Parathyroid adenoma (tissue), 2 donors: ENCODE measurements at regions not wholly inside any gene's neighbourhood (a gene's known extent, or its start where the extent isn't known, plus 50 kb on each side); places are given as distances from the start of the nearest gene placed in this dataset.

Experiments
- H2AFZ ChIP-seq: fragments of 300-600 bp; sonication (generic); one replicate; pipeline ENCODE4 v1.7.0; 2017; ENCODE audit warnings: antibody characterized with exemption, mild to moderate bottlenecking
- H3K27ac ChIP-seq: fragments of 300-600 bp; sonication (generic); one replicate; pipeline ENCODE4 v1.7.0; 2017
- H3K27me3 ChIP-seq: fragments of 300-600 bp; sonication (generic); one replicate; pipeline ENCODE4 v1.7.0; 2017; ENCODE audit warnings: low read length; ENCODE audit not compliant: control insufficient read depth, insufficient read depth
- H3K36me3 ChIP-seq: fragments of 300-600 bp; sonication (generic); one replicate; pipeline ENCODE4 v1.7.0; 2017; ENCODE audit warnings: low read length; ENCODE audit not compliant: control insufficient read depth, insufficient read depth
- H3K4me1 ChIP-seq: fragments of 300-600 bp; sonication (generic); one replicate; pipeline ENCODE4 v1.7.0; 2017; ENCODE audit warnings: control low read depth
- H3K4me2 ChIP-seq: fragments of 300-600 bp; sonication (generic); one replicate; pipeline ENCODE4 v1.7.0; 2017; ENCODE audit warnings: low read length
- H3K4me3 ChIP-seq: fragments of 300-600 bp; sonication (generic); one replicate; pipeline ENCODE4 v1.7.0; 2017; ENCODE audit warnings: low read depth, low read length
- H3K79me2 ChIP-seq: fragments of 300-600 bp; sonication (generic); one replicate; pipeline ENCODE4 v1.7.0; 2017; ENCODE audit warnings: control low read depth
- H3K9ac ChIP-seq: fragments of 300-600 bp; sonication (generic); one replicate; pipeline ENCODE4 v1.7.0; 2017; ENCODE audit warnings: mild to moderate bottlenecking
- H3K9me3 ChIP-seq: fragments of 300-600 bp; sonication (generic); one replicate; pipeline ENCODE4 v1.7.0; 2017; ENCODE audit warnings: low read length; ENCODE audit not compliant: control insufficient read depth
- TF ChIP-seq, protein P1 (sequence below): fragments of 300-600 bp; sonication (generic); IDR thresholded peaks from one replicate; pipeline ENCODE4 v1.7.0; 2017; ENCODE audit warnings: antibody characterized with exemption, mild to moderate bottlenecking
- donor health status: primary hyperparathyroidism.

DNA sequence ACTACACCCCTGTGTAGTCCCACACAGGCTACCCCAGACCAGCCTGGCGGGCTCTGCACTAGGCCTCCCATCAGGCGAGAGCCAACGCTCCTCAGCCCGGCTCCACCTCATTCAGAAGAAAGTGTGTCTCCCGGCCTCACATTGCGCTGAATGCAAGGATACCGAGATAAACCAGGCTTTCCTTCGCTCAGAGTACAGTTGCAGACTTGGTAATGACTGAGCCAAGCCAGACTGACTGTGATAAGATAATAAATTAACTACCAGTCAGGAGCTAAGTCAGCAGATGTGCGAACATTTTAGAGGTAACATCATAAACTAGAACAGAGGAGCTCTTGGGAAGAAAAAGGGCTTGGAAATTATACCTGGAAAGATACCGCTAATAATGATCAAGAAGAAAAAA is 397.6 kb downstream of the TRIML1 start:
- Histone ChIP-seq H3K4me2 (no peak overlapping the region), H3K27ac (no peak overlapping the region), H3K9me3 (no peaks in the 10 kb centered on the region), H3K27me3 (no peaks in the 10 kb centered on the region), H3K79me2 (no peaks in the 10 kb centered on the region), H3K9ac (no peak overlapping the region), H3K4me3 (no peak overlapping the region), H2AFZ (no peak overlapping the region), H3K36me3 (no peaks in the 10 kb centered on the region), H3K4me1 (no peaks in the 10 kb centered on the region)
- TF ChIP-seq, protein P1, sequence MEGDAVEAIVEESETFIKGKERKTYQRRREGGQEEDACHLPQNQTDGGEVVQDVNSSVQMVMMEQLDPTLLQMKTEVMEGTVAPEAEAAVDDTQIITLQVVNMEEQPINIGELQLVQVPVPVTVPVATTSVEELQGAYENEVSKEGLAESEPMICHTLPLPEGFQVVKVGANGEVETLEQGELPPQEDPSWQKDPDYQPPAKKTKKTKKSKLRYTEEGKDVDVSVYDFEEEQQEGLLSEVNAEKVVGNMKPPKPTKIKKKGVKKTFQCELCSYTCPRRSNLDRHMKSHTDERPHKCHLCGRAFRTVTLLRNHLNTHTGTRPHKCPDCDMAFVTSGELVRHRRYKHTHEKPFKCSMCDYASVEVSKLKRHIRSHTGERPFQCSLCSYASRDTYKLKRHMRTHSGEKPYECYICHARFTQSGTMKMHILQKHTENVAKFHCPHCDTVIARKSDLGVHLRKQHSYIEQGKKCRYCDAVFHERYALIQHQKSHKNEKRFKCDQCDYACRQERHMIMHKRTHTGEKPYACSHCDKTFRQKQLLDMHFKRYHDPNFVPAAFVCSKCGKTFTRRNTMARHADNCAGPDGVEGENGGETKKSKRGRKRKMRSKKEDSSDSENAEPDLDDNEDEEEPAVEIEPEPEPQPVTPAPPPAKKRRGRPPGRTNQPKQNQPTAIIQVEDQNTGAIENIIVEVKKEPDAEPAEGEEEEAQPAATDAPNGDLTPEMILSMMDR: no peak

DNA sequence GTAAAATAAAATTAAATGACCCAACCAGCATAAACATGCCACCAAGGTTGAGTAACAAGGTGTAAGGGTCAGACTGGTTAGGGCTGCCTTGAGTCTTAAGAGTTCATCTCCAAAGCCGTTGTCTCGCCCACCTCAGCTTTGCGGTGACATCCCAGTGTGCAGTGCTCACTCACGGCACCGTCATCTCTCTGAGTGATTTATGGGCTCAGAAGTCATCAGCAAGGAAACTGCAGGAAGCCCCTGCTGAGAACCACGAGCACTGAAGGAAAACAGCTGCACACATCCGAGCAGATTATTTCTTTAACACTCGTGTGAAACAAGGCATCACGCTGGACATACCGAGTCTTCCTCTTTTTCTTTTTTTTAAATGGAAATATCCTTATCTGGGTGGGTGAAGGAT is 411.1 kb downstream of the TRIML1 start:
- TF ChIP-seq, protein P1: no peak
- no peak overlapping the region for H3K4me3 ChIP-seq

DNA sequence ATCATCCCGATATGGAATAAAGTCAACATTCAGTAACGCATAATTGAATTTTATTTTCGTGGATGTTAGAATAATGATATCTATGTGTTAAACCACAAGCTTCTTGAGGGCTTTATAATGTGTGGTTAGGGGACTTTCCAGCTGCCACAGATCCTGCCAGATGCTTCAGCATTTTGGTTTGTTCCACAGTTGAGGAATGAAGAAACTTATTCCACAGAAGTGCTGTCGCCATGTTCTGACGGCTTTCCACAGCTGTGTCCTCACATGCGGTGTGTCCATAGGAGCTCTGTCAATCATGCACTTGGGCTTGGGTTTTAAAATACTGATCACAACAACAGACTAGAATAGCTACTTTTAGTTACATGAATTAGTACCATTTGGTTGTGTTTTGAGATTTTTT is 411.9 kb downstream of the TRIML1 start:
- Histone ChIP-seq H3K79me2 (no peaks in the 10 kb centered on the region), H2AFZ (no peak overlapping the region), H3K4me3 (no peak overlapping the region), H3K9me3 (no peaks in the 10 kb centered on the region), H3K4me2 (no peak overlapping the region), H3K4me1 (no peaks in the 10 kb centered on the region), H3K27ac (no peak overlapping the region), H3K27me3 (no peaks in the 10 kb centered on the region), H3K36me3 (no peaks in the 10 kb centered on the region), H3K9ac (no peak overlapping the region)
- TF ChIP-seq, protein P1: no peak

More for the DNA sequence above, 411.1 kb downstream of the TRIML1 start:
- Histone ChIP-seq H3K4me1 (no peaks in the 10 kb centered on the region), H3K27me3 (no peaks in the 10 kb centered on the region), H3K79me2 (no peaks in the 10 kb centered on the region), H3K36me3 (no peaks in the 10 kb centered on the region), H3K27ac (no peak overlapping the region), H2AFZ (no peak overlapping the region), H3K9ac (no peak overlapping the region), H3K4me2 (no peak overlapping the region), H3K9me3 (no peaks in the 10 kb centered on the region)

DNA sequence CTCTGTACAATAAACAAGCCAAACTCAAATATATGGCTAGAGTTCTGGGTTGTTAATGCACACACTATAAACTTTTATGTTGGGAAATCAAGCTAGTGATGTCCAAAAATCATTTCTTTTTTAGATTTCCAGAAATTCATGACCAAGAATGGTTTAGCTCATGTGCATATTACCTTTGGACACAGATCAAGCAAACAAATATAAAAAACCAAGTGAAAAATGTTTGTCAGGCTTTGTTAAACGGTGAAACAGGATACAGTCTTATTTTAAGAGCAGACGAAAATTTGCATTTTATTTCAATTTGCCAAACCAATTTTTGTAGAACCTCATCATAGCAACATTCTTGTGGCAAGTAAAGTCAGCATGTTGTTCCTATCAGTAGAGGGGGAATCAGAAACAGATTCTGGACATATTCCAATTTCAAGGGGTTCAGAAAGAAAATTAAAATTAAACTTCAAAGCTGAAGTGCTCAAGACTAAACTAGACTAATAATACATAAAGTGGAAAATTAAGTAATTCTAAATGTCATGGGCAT is 413.6 kb downstream of the TRIML1 start:
- TF ChIP-seq, protein P1: no peak
- H2AFZ ChIP-seq: no peak overlapping the region
- no peak overlapping the region for H3K9ac ChIP-seq
- no peaks in the 10 kb centered on the region for H3K36me3 ChIP-seq
- no peaks in the 10 kb centered on the region for H3K79me2 ChIP-seq
- H3K27me3 ChIP-seq: no peaks in the 10 kb centered on the region
- no peak overlapping the region for H3K4me2 ChIP-seq
- H3K9me3 ChIP-seq: no peaks in the 10 kb centered on the region
- H3K4me3 ChIP-seq: no peak overlapping the region
- H3K27ac ChIP-seq: no peak overlapping the region
- H3K4me1 ChIP-seq: no peaks in the 10 kb centered on the region

DNA sequence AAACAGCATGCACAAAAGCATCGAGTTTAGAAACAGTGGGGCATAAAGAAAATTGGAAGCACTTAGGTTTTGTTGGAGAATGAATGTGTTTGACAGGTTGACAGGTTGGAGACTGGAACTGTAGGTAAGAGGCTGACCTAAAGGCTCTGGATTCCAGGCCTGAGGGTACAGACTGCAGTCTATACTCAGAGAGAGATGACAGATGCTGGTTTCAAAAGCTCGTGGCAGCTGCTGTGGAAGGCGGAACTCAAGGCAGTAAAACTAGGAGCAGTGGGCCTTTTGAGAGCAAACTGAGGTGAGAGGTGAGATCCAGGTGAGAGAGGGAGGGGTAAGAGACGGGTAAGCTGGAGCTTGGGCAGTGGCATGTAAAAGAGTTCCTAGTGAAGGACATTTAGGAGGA is 415.2 kb downstream of the TRIML1 start:
- Histone ChIP-seq H3K36me3 (no peaks in the 10 kb centered on the region), H3K9me3 (no peaks in the 10 kb centered on the region), H3K4me3 (no peak overlapping the region), H3K4me2 (no peak overlapping the region), H2AFZ (no peak overlapping the region), H3K27ac (no peak overlapping the region), H3K79me2 (no peaks in the 10 kb centered on the region), H3K27me3 (no peaks in the 10 kb centered on the region), H3K4me1 (no peaks in the 10 kb centered on the region), H3K9ac (no peak overlapping the region)
- TF ChIP-seq, protein P1: no peak
